Activated effector memory CD4-positive, alpha-beta T cell treated with anti-CD3 and anti-CD28 coated beads, Interleukin-2, amount 50 U/mL, for 16 hours (primary cell): ENCODE measurements at regions not wholly inside any gene's neighbourhood (a gene's known extent, or its start where the extent isn't known, plus 50 kb on each side); places are given as distances from the start of the nearest gene placed in this dataset.
"Not testable (repeated sequence)": the region's sequence is repeated elsewhere in the genome, so short reads cannot be mapped to it uniquely, and the experiment has no call there.

Experiments
- DNase-seq: peaks from one replicate; pipeline ENCODE4 v3.0.0-alpha.2; 2020

DNA sequence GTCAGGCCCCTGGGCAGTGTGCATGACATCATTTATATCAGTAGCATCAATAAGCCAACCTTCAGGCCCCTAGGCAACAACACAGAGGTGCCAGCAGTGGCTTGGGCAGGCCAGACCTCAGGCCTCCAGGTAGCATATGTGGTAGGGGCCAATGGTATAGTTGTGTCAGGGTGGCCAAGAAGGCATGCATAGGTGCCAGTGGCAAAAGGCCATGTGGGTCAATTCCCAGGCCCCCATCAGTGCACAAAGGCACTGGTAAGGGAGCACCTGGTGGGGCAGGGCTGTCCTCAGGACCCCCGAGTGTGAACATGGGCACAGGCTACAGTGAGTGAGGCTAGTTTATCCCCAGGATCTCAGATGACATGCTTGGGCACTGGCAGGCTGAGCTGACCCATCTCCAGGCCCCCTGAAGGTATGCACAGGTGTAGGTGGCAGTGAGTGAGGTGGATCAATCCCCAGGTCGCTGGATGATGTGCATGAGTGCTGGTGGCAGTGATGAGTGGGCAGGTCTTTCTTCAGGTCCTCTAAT is 244.1 kb upstream of the ZNF385D start:
- DNase-seq = no peak

- no peak for DNase-seq
These were observed 256.4 kb upstream of the ZNF385D start for GRCh38 chr3:22007368-22007767.

DNA sequence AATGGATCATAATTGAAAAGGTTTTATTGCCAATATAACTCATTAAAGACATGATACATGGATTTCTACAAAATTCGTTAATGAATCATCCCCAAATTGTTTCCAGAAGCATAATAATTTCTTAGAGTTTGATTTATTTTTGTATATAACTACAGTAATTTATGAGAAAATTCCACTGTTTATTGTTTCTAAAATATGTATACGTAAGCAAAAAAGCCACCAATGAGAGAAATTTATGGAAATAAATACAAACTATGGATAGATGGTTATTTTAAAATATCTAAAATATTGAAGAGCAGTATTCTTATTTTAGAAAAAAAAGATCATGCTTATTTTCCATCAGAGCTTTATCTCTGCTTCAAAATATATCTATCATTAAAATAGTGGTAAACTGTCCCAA is 260.0 kb upstream of the ZNF385D start:
- no peak for DNase-seq

DNA sequence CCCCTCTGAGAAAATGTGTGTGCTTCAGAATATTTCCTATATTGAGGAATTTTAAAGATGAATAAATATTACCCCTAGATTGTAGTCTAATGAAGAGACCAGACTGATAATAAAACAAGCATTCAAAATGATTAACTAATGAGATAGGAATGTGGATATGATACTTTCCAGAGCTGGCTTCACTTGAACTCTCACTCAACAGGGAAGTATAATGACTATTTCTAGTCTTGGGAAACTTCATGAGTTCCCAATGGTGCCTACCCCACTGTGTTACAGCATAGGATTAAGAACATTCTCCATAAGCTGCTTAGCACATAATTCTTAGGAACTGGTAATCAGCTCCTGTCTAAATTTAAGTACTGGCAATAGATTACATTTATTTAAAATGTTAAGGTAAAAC is 261.5 kb upstream of the ZNF385D start:
- no peak for DNase-seq

DNA sequence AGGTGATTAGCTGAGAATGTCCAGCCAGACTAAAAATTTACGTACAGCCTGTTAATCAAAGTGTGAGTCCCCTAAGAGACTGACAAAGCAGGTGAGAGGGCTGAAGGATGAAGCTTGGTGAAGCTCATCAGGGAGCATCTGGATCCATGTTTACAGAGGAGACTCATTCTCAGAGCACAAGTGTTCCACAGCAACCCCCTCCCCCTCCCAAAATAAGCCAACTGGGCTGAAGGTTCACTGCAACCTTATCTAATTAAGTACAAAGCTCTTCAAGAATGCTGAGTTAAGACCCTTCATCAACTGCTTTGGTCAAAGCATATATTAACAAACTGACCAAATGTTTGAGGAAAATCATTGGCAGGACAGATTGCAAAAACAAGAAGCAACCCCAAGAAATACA is 262.6 kb upstream of the ZNF385D start:
- no peak for DNase-seq

- DNase-seq = no peak
These were observed 265.2 kb upstream of the ZNF385D start for GRCh38 chr3:22016197-22016596.

DNA sequence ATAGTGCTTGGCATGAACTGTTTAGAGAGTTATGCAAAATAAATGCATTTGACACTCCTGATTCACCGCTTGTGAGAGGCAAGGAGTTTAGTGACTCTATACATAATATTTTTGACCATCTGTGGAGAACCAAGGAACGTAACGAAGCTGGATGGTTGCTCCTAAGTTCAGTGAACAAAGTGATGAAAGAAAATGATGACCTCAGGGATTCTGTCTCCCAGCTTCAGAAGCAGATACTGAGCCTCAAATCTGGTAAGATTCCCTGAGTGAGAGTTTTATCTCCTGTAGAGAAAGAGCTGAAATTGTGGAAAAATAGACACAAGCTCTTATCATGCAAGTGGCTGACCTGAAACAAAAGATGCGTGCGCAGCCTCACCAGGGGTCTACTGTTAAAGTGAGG is 273.6 kb upstream of the ZNF385D start:
- not testable (repeated sequence) for DNase-seq

GRCh38 chr3:22029480-22029879 is 278.5 kb upstream of the ZNF385D start:
- DNase-seq = no peak

DNA sequence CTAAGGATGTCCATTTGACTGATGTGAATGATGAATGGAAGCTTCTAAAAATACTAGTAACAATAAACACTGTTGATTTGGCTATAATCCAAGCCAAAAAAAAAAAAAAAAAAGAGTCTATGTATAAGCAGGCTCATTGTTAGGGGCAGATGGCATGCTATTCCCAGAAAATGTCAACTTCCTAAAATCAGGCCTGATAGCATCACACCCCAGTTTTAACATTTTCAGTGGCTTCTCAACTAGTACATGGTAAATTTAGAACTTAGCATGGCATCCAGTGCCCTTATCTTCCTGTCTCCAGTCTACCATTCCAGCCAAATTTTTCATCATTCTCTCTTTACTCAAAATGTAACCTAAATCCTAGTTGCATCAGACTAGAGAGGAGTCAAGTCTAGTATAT is 288.2 kb upstream of the ZNF385D start:
- DNase-seq = no peak

DNA sequence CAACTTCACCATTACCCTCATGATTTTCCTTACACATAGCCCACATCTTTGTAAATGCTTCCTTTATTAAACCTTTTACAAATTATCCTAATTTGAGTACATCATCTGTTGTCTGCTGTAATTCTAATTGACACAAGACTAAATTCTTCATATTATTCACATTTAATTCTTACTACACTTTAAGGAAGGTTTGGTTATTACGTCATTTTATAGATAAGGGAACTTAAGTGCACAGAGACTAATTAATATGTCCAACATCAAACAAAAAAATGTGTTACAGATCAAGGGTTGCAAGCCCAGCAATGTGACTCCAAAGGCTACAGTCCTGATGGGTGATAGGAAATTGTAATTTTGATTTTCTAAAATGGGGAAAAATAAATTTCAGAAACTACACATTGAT is 289.1 kb upstream of the ZNF385D start:
- DNase-seq = no peak

- DNase-seq = no peak
These were observed 294.9 kb upstream of the ZNF385D start for GRCh38 chr3:22045882-22046281.

GRCh38 chr3:22063500-22063899 is 312.5 kb upstream of the ZNF385D start:
- DNase-seq = no peak

- DNase-seq = no peak
These were observed 317.6 kb upstream of the ZNF385D start for GRCh38 chr3:22068619-22069018.

DNA sequence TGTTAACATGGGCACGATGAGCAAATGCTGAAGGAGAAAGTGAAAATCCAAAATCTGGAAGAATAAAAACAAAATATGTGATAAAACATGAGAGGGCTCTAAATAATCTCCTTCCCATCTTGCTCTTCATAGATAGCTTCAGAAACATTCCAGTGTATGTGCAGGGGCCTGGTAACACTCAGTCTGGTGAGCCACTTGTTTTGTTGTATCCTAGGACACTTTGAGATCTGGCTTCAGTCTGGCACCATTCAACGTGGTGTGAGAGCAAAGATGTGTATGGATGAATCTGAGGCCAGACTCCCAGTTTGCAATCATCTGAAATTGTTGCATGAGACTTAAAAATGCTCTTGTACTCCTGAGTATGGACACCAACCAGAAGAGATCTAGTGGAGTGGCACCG is 337.2 kb upstream of the ZNF385D start:
- no peak for DNase-seq

DNA sequence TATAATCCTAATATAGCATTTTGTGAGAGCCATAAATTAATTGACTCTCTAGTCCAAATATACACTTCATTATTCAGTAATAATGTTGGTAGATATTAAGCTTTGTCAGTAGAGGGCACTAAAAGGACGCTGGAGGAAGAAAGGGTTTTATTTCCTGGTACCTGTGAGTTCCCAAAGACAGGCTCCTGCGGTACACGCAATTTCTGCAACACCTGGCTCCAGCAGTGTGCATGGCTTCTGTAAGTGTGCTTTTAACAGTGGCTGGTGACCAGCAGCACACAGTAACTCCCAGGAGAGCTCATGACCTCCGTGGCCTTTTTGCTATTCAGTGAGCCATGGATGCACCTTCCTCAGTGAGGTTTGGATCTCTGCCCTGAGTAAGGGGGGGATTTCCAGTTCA is 338.3 kb upstream of the ZNF385D start:
- no peak for DNase-seq

- no peak for DNase-seq
These were observed 340.3 kb upstream of the ZNF385D start for GRCh38 chr3:22091329-22091728.

GRCh38 chr3:22098021-22098420 is 347.0 kb upstream of the ZNF385D start:
- DNase-seq = no peak

DNA sequence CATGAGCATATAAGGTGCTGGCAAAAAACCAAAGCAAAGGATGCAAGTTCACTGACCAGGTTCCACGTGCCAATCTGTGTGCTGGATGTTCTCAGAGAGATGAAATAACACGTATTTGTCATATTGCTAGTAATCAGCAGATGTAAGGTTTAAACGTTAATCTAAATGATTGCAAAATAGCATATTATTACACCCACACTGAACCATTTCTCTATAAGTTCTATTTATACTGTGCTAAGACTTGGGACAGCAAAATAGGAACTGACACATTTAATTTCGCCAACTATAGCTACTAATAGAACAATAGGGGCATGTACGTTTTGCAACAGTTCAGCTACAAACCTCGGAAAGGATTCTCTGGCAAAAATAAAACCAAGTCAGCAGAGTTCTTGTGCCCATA is 350.3 kb upstream of the ZNF385D start:
- DNase-seq = no peak

DNA sequence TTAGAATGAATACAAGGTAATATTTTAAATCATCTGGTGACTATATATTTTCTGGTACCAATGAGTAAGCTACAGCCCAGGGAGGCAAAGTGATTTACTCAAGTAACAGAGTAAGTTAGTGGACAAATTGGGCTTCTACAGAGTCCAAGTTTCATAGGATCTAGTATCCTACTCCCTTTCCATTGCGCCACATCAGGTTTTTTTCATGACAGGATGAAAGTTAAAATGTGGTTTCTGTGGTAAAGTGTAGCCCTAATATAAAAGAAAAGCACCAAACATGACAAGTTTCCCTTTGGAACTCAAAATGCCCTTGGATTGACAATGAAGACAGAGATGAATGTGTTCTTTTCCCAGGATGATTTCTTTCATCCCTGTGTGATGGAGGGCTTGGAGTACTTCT is 350.8 kb upstream of the ZNF385D start:
- no peak for DNase-seq

DNA sequence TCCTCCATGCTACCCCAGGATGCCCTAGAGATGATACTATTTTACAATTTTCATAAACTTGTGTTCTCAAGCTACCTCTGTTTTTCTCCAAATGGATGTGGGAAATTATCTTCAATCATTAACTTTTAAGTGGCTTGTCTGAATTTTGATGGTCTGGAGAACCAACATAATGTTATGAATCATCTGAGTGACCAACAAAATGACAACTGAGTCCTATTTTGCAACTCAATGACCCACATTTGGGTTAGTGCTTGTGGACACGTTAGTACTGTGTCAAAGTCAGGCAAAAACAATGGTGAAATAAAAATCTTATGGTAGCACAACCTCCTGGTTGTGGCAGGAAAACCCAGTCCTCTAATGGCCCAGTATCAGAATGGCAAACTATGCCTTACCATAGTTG is 352.4 kb upstream of the ZNF385D start:
- DNase-seq = no peak

GRCh38 chr3:22106213-22106896 is 355.3 kb upstream of the ZNF385D start:
- DNase-seq = no peak

GRCh38 chr3:22111226-22111625 is 360.2 kb upstream of the ZNF385D start:
- no peak for DNase-seq

DNA sequence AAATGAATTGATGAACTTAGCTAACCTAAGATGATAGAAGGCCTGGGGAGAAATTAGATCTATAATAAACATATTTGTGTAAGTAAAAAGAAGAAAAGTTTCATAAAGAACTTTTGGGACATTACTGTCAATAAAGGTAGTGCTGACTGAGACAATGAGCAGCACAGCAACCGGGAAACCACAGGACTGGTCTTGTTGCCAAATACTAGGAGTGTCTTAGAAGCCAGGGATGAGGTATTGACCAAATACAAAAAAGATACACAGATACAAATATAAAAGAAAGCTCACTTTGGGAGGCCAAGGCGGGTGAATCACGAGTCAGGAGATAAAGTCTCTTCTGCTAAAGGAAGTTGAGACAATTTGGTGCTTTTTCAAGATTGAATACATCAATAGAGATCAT is 362.4 kb upstream of the ZNF385D start:
- no peak for DNase-seq

DNA sequence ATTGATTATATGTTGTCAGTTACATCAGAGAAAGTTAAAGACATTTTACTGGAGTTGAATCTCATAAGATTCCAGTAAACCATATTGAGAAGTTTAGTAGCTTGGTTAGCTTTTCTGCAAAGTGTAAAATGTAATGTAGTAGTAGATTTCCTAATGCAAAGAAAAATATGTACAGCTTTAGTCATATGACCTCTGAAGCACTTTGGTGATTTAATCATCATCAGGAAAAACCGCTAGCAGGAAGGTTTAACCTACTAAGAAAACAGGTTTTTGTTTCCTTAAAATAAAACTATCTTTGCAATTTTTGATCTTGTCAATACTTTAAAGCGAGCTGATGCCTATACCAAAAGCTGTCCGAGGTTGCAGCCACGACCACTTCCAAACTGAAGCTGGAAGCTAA is 364.6 kb upstream of the ZNF385D start:
- no peak for DNase-seq

DNA sequence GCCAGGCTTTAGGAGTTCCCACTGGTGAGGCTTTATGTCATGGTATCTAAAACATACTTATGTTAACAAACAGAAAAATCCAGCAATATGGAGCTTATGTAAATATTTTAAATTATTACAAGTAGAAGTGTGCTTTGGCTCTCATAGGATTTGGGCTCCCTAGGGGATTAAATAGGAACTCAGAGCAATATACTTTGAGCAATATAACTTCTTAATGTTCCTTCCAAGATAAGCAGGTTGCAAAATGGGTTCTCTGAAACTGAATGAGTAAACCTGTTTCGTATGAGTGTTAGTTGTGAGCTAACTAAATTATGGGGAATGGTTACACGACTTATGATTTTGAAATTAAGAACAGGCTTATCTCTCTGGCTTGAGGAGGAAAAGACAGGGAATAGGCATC is 366.1 kb upstream of the ZNF385D start:
- no peak for DNase-seq
